ENCODE measurements at regions not wholly inside any gene's neighbourhood (a gene's known extent, or its start where the extent isn't known, plus 50 kb on each side); places are given as distances from the start of the nearest gene placed in this dataset.
"Not testable (repeated sequence)": the region's sequence is repeated elsewhere in the genome, so short reads cannot be mapped to it uniquely, and the experiment has no call there.

GRCh38 chr21:5080015-5080414 is 5441.4 kb upstream of the TPTE start:
- not testable (repeated sequence) for H3K27me3 ChIP-seq; H3K36me3 ChIP-seq; H3K9me3 ChIP-seq (ENCODE audit: low read depth); H3K27ac ChIP-seq; DNase-seq (ENCODE audit: low read depth in 1 of 2, low spot score in 1 of 2); H3K4me1 ChIP-seq (ENCODE audit: low read depth); H3K4me3 ChIP-seq

GRCh38 chr21:5084246-5084645 is 5437.1 kb upstream of the TPTE start:
- not testable (repeated sequence) for H3K36me3 ChIP-seq; H3K4me1 ChIP-seq (ENCODE audit: low read depth); H3K27me3 ChIP-seq; H3K9me3 ChIP-seq (ENCODE audit: low read depth); H3K4me3 ChIP-seq; H3K27ac ChIP-seq; DNase-seq (ENCODE audit: low read depth in 1 of 2, low spot score in 1 of 2)

- H3K4me3 ChIP-seq; DNase-seq (ENCODE audit: low read depth in 1 of 2, low spot score in 1 of 2): not testable (repeated sequence)
Observed at GRCh38 chr21:5085456-5085855, 5435.9 kb upstream of the TPTE start.

GRCh38 chr21:5086416-5086815 is 5435.0 kb upstream of the TPTE start:
- not testable (repeated sequence) for DNase-seq (ENCODE audit: low read depth in 1 of 2, low spot score in 1 of 2); H3K4me3 ChIP-seq; H3K27me3 ChIP-seq; H3K36me3 ChIP-seq; H3K9me3 ChIP-seq (ENCODE audit: low read depth); H3K4me1 ChIP-seq (ENCODE audit: low read depth); H3K27ac ChIP-seq

More at GRCh38 chr21:5085456-5085855, 5435.9 kb upstream of the TPTE start:
- not testable (repeated sequence) for H3K4me1 ChIP-seq (ENCODE audit: low read depth); H3K27me3 ChIP-seq; H3K36me3 ChIP-seq; H3K27ac ChIP-seq; H3K9me3 ChIP-seq (ENCODE audit: low read depth)

GRCh38 chr21:5088820-5089219 is 5432.6 kb upstream of the TPTE start:
- H3K9me3 ChIP-seq (ENCODE audit: low read depth); DNase-seq (ENCODE audit: low read depth in 1 of 2, low spot score in 1 of 2); H3K4me3 ChIP-seq; H3K36me3 ChIP-seq; H3K4me1 ChIP-seq (ENCODE audit: low read depth); H3K27me3 ChIP-seq; H3K27ac ChIP-seq: not testable (repeated sequence)

GRCh38 chr21:5089399-5090089 is 5431.8 kb upstream of the TPTE start:
- H3K27ac ChIP-seq; H3K36me3 ChIP-seq; H3K27me3 ChIP-seq; H3K9me3 ChIP-seq (ENCODE audit: low read depth); H3K4me1 ChIP-seq (ENCODE audit: low read depth); DNase-seq (ENCODE audit: low read depth in 1 of 2, low spot score in 1 of 2); H3K4me3 ChIP-seq: not testable (repeated sequence)

GRCh38 chr21:5090132-5091079 is 5431.0 kb upstream of the TPTE start:
- H3K27ac ChIP-seq; H3K4me1 ChIP-seq (ENCODE audit: low read depth); DNase-seq (ENCODE audit: low read depth in 1 of 2, low spot score in 1 of 2); H3K36me3 ChIP-seq; H3K9me3 ChIP-seq (ENCODE audit: low read depth); H3K27me3 ChIP-seq; H3K4me3 ChIP-seq: not testable (repeated sequence)

- not testable (repeated sequence) for H3K27me3 ChIP-seq; H3K27ac ChIP-seq; H3K4me3 ChIP-seq; H3K36me3 ChIP-seq; DNase-seq (ENCODE audit: low read depth in 1 of 2, low spot score in 1 of 2); H3K9me3 ChIP-seq (ENCODE audit: low read depth); H3K4me1 ChIP-seq (ENCODE audit: low read depth)
Observed at GRCh38 chr21:5091274-5091673, 5430.1 kb upstream of the TPTE start.

- not testable (repeated sequence) for DNase-seq (ENCODE audit: low read depth in 1 of 2, low spot score in 1 of 2); H3K27ac ChIP-seq; H3K36me3 ChIP-seq; H3K4me3 ChIP-seq; H3K4me1 ChIP-seq (ENCODE audit: low read depth); H3K27me3 ChIP-seq; H3K9me3 ChIP-seq (ENCODE audit: low read depth)
Observed at GRCh38 chr21:5095628-5096027, 5425.8 kb upstream of the TPTE start.

- H3K4me1 ChIP-seq (ENCODE audit: low read depth); H3K4me3 ChIP-seq; H3K27ac ChIP-seq; H3K9me3 ChIP-seq (ENCODE audit: low read depth); H3K27me3 ChIP-seq; H3K36me3 ChIP-seq; DNase-seq (ENCODE audit: low read depth in 1 of 2, low spot score in 1 of 2): not testable (repeated sequence)
Observed at GRCh38 chr21:5098010-5098743, 5423.2 kb upstream of the TPTE start.

- H3K36me3 ChIP-seq; H3K9me3 ChIP-seq (ENCODE audit: low read depth); H3K27ac ChIP-seq; H3K27me3 ChIP-seq; DNase-seq (ENCODE audit: low read depth in 1 of 2, low spot score in 1 of 2); H3K4me3 ChIP-seq; H3K4me1 ChIP-seq (ENCODE audit: low read depth): not testable (repeated sequence)
Observed at GRCh38 chr21:5100604-5101174, 5420.7 kb upstream of the TPTE start.

GRCh38 chr21:5101749-5102148 is 5419.6 kb upstream of the TPTE start:
- not testable (repeated sequence) for H3K4me3 ChIP-seq; H3K4me1 ChIP-seq (ENCODE audit: low read depth); H3K36me3 ChIP-seq; H3K27me3 ChIP-seq; H3K9me3 ChIP-seq (ENCODE audit: low read depth); H3K27ac ChIP-seq
- DNase-seq (ENCODE audit: low read depth in 1 of 2, low spot score in 1 of 2): peak; percentile 0

- not testable (repeated sequence) for H3K36me3 ChIP-seq; H3K4me3 ChIP-seq; H3K9me3 ChIP-seq (ENCODE audit: low read depth); DNase-seq (ENCODE audit: low read depth in 1 of 2, low spot score in 1 of 2); H3K4me1 ChIP-seq (ENCODE audit: low read depth); H3K27ac ChIP-seq; H3K27me3 ChIP-seq
Observed at GRCh38 chr21:5103880-5104561, 5417.4 kb upstream of the TPTE start.
